DND-41 (cell line): ENCODE measurements at regions not wholly inside any gene's neighbourhood (a gene's known extent, or its start where the extent isn't known, plus 50 kb on each side); places are given as distances from the start of the nearest gene placed in this dataset.

Source experiments
- ATAC-seq: fragments of 200-7000 bp; cut with Tn5 transposase; 3 replicates; pipeline ENCODE4 v1.9.1; 2021; ENCODE audit warnings: low read depth; ENCODE audit not compliant: insufficient read depth
- DNase-seq: peaks from one replicate; pipeline ENCODE4 v3.0.0-alpha.2; 2020
- H2AFZ ChIP-seq: 2 replicates; pipeline ENCODE4 v1.6.0; 2012; ENCODE audit warnings: low read depth, low read length
- H3K27ac ChIP-seq: 2 replicates; pipeline ENCODE4 v1.5.1; 2012; ENCODE audit warnings: low read length, inconsistent platforms
- H3K27me3 ChIP-seq: fragments of 200-600 bp; sonication (generic); 2 replicates; pipeline ENCODE4 v1.6.0; 2012; ENCODE audit warnings: low read length, mild to moderate bottlenecking, inconsistent platforms; ENCODE audit not compliant: insufficient read depth, poor library complexity
- H3K36me3 ChIP-seq: 2 replicates; pipeline ENCODE4 v1.5.1; 2012; ENCODE audit warnings: low read length, inconsistent platforms; ENCODE audit not compliant: insufficient read depth
- H3K4me1 ChIP-seq: 2 replicates; pipeline ENCODE4 v1.5.1; 2012; ENCODE audit warnings: mild to moderate bottlenecking, low read length; ENCODE audit not compliant: insufficient read depth
- H3K4me2 ChIP-seq: 2 replicates; pipeline ENCODE4 v1.6.0; 2012; ENCODE audit warnings: mild to moderate bottlenecking, moderate library complexity, low read length, inconsistent platforms; ENCODE audit not compliant: insufficient read depth
- H3K4me3 ChIP-seq, 2 experiments: fragments of 200-600 bp in 1 of 2; shearing (Covaris generic) in 1 of 2; 2 replicates each; pipeline ENCODE4 v1.5.1; 2012 to 2016; ENCODE audit warnings: inconsistent platforms in 2 of 2, low read length in 2 of 2, mild to moderate bottlenecking in 2 of 2, low read depth in 1 of 2, moderate library complexity in 1 of 2
- H3K79me2 ChIP-seq: 2 replicates; pipeline ENCODE4 v1.6.0; 2012; ENCODE audit warnings: low read length, inconsistent platforms; ENCODE audit not compliant: insufficient read depth
- H3K9ac ChIP-seq: 2 replicates; pipeline ENCODE4 v1.6.0; 2012; ENCODE audit warnings: low read depth, mild to moderate bottlenecking, inconsistent platforms, low read length, moderate library complexity
- H3K9me3 ChIP-seq: 2 replicates; pipeline ENCODE4 v1.5.1; 2012; ENCODE audit warnings: low read length, moderate library complexity, mild to moderate bottlenecking, inconsistent platforms; ENCODE audit not compliant: insufficient read depth, severe bottlenecking
- H4K20me1 ChIP-seq: 2 replicates; pipeline ENCODE4 v1.6.0; 2012; ENCODE audit warnings: low read length; ENCODE audit not compliant: insufficient read depth
- EZH2 ChIP-seq: IDR thresholded peaks from 3 replicates; pipeline ENCODE4 v1.6.1; 2012; ENCODE audit warnings: borderline replicate concordance, low read depth, mild to moderate bottlenecking, moderate library complexity, low read length, inconsistent platforms; ENCODE audit not compliant: severe bottlenecking
- TF ChIP-seq, protein P1 (sequence below): IDR thresholded peaks from 2 replicates; pipeline ENCODE4 v1.5.1; 2012; ENCODE audit warnings: borderline replicate concordance, low read length, moderate library complexity, mild to moderate bottlenecking; ENCODE audit not compliant: poor library complexity, severe bottlenecking; ENCODE audit errors: extremely low read depth

DNA sequence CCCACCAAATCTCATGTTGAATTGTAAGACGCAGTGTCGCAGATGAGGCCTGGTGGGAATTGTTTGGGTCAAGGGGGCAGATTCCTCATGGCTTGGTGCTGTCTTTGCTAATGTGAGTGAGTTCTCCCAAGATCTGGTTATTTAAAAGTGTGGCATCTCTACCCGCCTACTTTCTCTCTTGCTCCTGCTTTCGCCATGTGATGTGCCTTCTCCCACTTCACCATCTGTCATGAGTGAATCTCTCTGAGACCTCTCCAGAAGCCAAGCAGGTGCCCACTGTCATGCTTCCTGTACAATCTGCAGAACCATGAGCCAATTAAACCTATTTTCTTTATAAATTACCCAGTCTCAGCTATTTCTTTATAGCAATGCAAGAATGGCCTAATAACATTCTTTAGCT, 246.6 kb upstream of the CDH20 start:
- Histone ChIP-seq H3K27me3 (no peaks in the 10 kb centered on the region), H3K9me3 (no peaks in the 10 kb centered on the region), H2AFZ (no peak overlapping the region), H3K9ac (no peak overlapping the region), H3K4me1 (no peaks in the 10 kb centered on the region), H3K27ac (no peak overlapping the region), H3K79me2 (no peaks in the 10 kb centered on the region), H3K4me3 (no peak overlapping the region), H3K4me2 (no peak overlapping the region), H3K36me3 (no peaks in the 10 kb centered on the region), H4K20me1 (no peaks in the 10 kb centered on the region)
- DNase-seq, result no peak
- TF ChIP-seq, protein P1, sequence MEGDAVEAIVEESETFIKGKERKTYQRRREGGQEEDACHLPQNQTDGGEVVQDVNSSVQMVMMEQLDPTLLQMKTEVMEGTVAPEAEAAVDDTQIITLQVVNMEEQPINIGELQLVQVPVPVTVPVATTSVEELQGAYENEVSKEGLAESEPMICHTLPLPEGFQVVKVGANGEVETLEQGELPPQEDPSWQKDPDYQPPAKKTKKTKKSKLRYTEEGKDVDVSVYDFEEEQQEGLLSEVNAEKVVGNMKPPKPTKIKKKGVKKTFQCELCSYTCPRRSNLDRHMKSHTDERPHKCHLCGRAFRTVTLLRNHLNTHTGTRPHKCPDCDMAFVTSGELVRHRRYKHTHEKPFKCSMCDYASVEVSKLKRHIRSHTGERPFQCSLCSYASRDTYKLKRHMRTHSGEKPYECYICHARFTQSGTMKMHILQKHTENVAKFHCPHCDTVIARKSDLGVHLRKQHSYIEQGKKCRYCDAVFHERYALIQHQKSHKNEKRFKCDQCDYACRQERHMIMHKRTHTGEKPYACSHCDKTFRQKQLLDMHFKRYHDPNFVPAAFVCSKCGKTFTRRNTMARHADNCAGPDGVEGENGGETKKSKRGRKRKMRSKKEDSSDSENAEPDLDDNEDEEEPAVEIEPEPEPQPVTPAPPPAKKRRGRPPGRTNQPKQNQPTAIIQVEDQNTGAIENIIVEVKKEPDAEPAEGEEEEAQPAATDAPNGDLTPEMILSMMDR, result no peak
- no peak for TF ChIP-seq EZH2
- no peak for ATAC-seq

DNA sequence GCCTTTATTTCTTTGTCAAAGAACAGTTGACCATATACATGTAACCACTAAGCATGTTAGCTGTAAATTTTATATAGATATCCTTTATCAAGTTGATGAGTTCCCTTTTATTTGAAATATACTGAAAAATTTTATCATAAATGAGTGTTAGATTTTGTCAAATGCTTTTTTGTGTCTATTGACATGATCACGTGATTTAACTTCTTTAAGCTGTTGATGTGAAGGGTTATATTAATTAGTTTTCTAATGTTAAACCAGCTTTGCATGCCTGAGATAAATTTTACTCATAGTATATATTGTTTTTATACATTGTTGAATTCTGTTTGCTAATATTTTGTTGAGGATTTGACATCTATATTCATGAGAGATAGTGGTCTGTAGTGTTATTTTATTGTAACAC, 241.9 kb upstream of the CDH20 start:
- ATAC-seq (no peak), DNase-seq (no peak)
- H3K36me3 ChIP-seq, result no peaks in the 10 kb centered on the region
- H3K79me2 ChIP-seq, result no peaks in the 10 kb centered on the region
- no peak overlapping the region for H3K4me3 ChIP-seq
- H3K27ac ChIP-seq, result no peak overlapping the region
- TF ChIP-seq, protein P1, result no peak
- no peak for TF ChIP-seq EZH2
- H3K27me3 ChIP-seq, result no peaks in the 10 kb centered on the region
- no peaks in the 10 kb centered on the region for H3K9me3 ChIP-seq
- H3K4me1 ChIP-seq, result no peaks in the 10 kb centered on the region
- H3K9ac ChIP-seq, result no peak overlapping the region
- no peaks in the 10 kb centered on the region for H4K20me1 ChIP-seq
- H2AFZ ChIP-seq, result no peak overlapping the region
- no peak overlapping the region for H3K4me2 ChIP-seq

DNA sequence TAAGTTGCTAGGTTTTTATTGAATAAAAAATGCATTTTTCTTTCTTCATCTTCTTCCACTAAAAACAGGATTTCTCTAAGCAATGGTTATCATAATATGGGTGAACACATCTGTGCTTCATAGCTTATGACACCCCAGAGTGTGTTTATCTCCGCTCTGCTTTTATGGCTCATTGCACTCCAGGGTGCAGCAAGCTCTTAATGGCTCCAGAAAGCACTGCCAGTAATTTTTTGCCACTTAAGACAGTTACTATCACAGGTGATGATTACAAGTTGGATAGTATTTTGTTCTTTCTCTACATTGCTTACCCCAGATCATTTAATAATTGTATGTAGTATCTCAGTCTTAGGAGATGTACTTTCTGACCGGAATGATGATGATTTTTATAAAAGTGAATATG, 239.3 kb upstream of the CDH20 start:
- Histone ChIP-seq H2AFZ (no peak overlapping the region), H4K20me1 (no peaks in the 10 kb centered on the region), H3K4me2 (no peak overlapping the region), H3K4me3 (no peak overlapping the region), H3K9ac (no peak overlapping the region), H3K4me1 (no peaks in the 10 kb centered on the region), H3K9me3 (no peaks in the 10 kb centered on the region), H3K36me3 (no peaks in the 10 kb centered on the region), H3K27ac (no peak overlapping the region), H3K79me2 (no peaks in the 10 kb centered on the region), H3K27me3 (no peaks in the 10 kb centered on the region)
- ATAC-seq, result no peak
- no peak for DNase-seq
- TF ChIP-seq, protein P1, result no peak
- no peak for TF ChIP-seq EZH2

DNA sequence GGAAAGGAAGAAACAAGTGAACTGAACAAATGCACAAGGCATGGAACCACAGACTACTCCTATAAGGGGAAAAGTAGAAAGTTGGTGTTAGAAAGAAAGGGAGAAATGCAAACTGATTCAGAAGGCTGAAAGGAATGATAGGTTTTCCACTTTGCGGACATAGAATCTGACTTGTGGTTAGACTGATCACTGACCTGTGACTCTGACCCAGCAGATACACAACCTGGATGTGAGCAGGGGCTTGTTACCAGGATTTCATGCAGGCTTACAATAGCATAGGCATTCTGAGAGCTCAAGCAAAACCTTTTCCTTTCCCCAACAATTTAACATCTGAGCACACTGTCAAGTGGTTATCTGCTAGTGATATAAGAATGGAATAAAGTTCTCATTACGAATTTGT, 237.0 kb upstream of the CDH20 start:
- H3K36me3 ChIP-seq, result no peaks in the 10 kb centered on the region
- TF ChIP-seq, protein P1, result no peak
- no peak for TF ChIP-seq EZH2
- H3K4me2 ChIP-seq, result no peak overlapping the region
- DNase-seq, result no peak
- no peak overlapping the region for H3K27ac ChIP-seq
- H3K27me3 ChIP-seq, result no peaks in the 10 kb centered on the region
- no peaks in the 10 kb centered on the region for H3K4me1 ChIP-seq
- no peak overlapping the region for H2AFZ ChIP-seq
- H4K20me1 ChIP-seq, result no peaks in the 10 kb centered on the region
- H3K9me3 ChIP-seq, result no peaks in the 10 kb centered on the region
- no peak for ATAC-seq
- H3K9ac ChIP-seq, result no peak overlapping the region
- H3K4me3 ChIP-seq, result no peak overlapping the region
- H3K79me2 ChIP-seq, result no peaks in the 10 kb centered on the region
